GM12878 (cell line): ENCODE measurements at regions not wholly inside any gene's neighbourhood (a gene's known extent, or its start where the extent isn't known, plus 50 kb on each side); places are given as distances from the start of the nearest gene placed in this dataset.

Experiments
- ATAC-seq: fragments of 200-7000 bp; cut with Tn5 transposase; 3 replicates; pipeline ENCODE4 v1.9.1; 2020; ENCODE audit warnings: mild to moderate bottlenecking, moderate library complexity
- BruUV-seq: library from RNA; stranded (reverse); fragments of 400-500 nt; replicated peaks from 2 replicates; lab custom pipeline; 2021; lab: Mats Ljungman, UMichigan
- CTCF ChIA-PET: fragments of 300-600 bp; sonication (Branson Sonifier 250); formaldehyde crosslinking; extraction: SDS; loops from one replicate; lab custom pipeline; 2021; ENCODE audit warnings: inconsistent platforms; lab: Yijun Ruan, JAX
- POLR2A ChIA-PET: fragments of 350-600 bp; formaldehyde crosslinking; extraction: SDS; loops from one replicate; lab custom pipeline; 2021; ENCODE audit warnings: inconsistent platforms; lab: Charles Lee
- RAD21 ChIA-PET: fragments of 300-600 bp; sonication (Branson Sonifier 250); formaldehyde crosslinking; loops from one replicate; lab custom pipeline; 2023; ENCODE audit warnings: antibody characterized with exemption; ENCODE audit not compliant: unreplicated experiment; lab: Charles Lee
- SMC1A ChIA-PET: fragments of 300-600 bp; sonication (Branson Sonifier 250); formaldehyde crosslinking; loops from one replicate; lab custom pipeline; 2023; ENCODE audit not compliant: unreplicated experiment, uncharacterized antibody; lab: Charles Lee
- DNase-seq: peaks from one replicate; pipeline ENCODE4 v3.0.0-alpha.2; 2011; ENCODE audit warnings: low read depth, low spot score
- FAIRE-seq: peaks from 3 replicates; lab custom pipeline; 2011; peaks lifted over from hg19 to GRCh38; lab: Jason Lieb, UNC
- H2AFZ ChIP-seq: 2 replicates; pipeline ENCODE4 v1.6.0; 2011; ENCODE audit warnings: low read depth, low read length, control low read depth; ENCODE audit not compliant: control insufficient read depth
- H3K27ac ChIP-seq: 2 replicates; pipeline ENCODE4 v1.5.1; 2011; ENCODE audit warnings: control low read depth; ENCODE audit not compliant: control insufficient read depth, insufficient read depth
- H3K27me3 ChIP-seq, 2 experiments: replicated peaks in 1 of 2; 2 replicates each; pipeline versions ENCODE4 v1.6.0 to v1.6.1; 2011; ENCODE audit warnings: low read length in 1 of 2; ENCODE audit not compliant: control insufficient read depth in 2 of 2, insufficient read depth in 2 of 2
- H3K36me3 ChIP-seq, 2 experiments: 2 replicates each; pipeline ENCODE4 v1.5.1; 2011; ENCODE audit warnings: low read length in 1 of 2; ENCODE audit not compliant: control insufficient read depth in 2 of 2, insufficient read depth in 2 of 2
- H3K4me1 ChIP-seq: 2 replicates; pipeline ENCODE4 v1.6.1; 2011; ENCODE audit warnings: mild to moderate bottlenecking, low read length, moderate library complexity, mixed read lengths; ENCODE audit not compliant: control insufficient read depth, insufficient read depth
- H3K4me2 ChIP-seq: 2 replicates; pipeline ENCODE4 v1.6.0; 2011; ENCODE audit warnings: control low read depth; ENCODE audit not compliant: control insufficient read depth, insufficient read depth
- H3K4me3 ChIP-seq: fragments of 200-600 bp; sonication (generic); 2 replicates; pipeline ENCODE4 v1.5.1; 2016
- H3K79me2 ChIP-seq: 2 replicates; pipeline ENCODE4 v1.6.0; 2011; ENCODE audit warnings: low read length; ENCODE audit not compliant: control insufficient read depth, insufficient read depth
- H3K9ac ChIP-seq: 2 replicates; pipeline ENCODE4 v1.8.0; 2011; ENCODE audit warnings: low read length, control low read depth, mixed read lengths; ENCODE audit not compliant: control insufficient read depth, insufficient read depth
- H3K9me3 ChIP-seq: replicated peaks from 3 replicates; pipeline ENCODE4 v1.5.1; 2011; ENCODE audit warnings: mild to moderate bottlenecking, low read length; ENCODE audit not compliant: control insufficient read depth, insufficient read depth
- H4K20me1 ChIP-seq: 2 replicates; pipeline ENCODE4 v1.6.0; 2011; ENCODE audit not compliant: control insufficient read depth, insufficient read depth
- FOXK2 ChIP-seq: fragments of 450-650 bp; IDR thresholded peaks from 2 replicates; pipeline ENCODE4 v1.6.1; 2017; ENCODE audit warnings: mild to moderate bottlenecking, moderate library complexity
- GATAD2B ChIP-seq: fragments of 450-650 bp; conservative IDR thresholded peaks from 2 replicates; pipeline ENCODE4 v1.6.1; 2017; ENCODE audit warnings: low read depth, mild to moderate bottlenecking, moderate library complexity
- IKZF1 ChIP-seq: fragments of 450-650 bp; conservative IDR thresholded peaks from 2 replicates; pipeline ENCODE4 v1.6.1; 2017; ENCODE audit warnings: antibody characterized with exemption, mild to moderate bottlenecking
- IKZF2 ChIP-seq, 2 experiments: fragments of 450-650 bp; IDR thresholded peaks; 2 replicates each; pipeline ENCODE4 v1.6.1; 2017; ENCODE audit warnings: mild to moderate bottlenecking in 2 of 2, moderate library complexity in 2 of 2
- MEF2B ChIP-seq: fragments of 450-650 bp; IDR thresholded peaks from 2 replicates; pipeline ENCODE4 v1.6.1; 2018; ENCODE audit warnings: mild to moderate bottlenecking, moderate library complexity; ENCODE audit not compliant: partially characterized antibody, poor library complexity, severe bottlenecking
- NFXL1 ChIP-seq: fragments of 450-650 bp; IDR thresholded peaks from 2 replicates; pipeline ENCODE4 v1.6.1; 2017; ENCODE audit warnings: antibody characterized with exemption, mild to moderate bottlenecking, borderline replicate concordance
- SIX5 ChIP-seq: IDR thresholded peaks from 2 replicates; pipeline ENCODE4 v1.6.1; 2011; ENCODE audit warnings: mild to moderate bottlenecking, low read depth, low read length, moderate library complexity; ENCODE audit not compliant: severe bottlenecking
- TCF3 ChIP-seq: IDR thresholded peaks from 2 replicates; pipeline ENCODE4 v1.6.1; 2012; ENCODE audit warnings: low read depth, mild to moderate bottlenecking, low read length, borderline replicate concordance; ENCODE audit not compliant: insufficient read depth
- WRNIP1 ChIP-seq: IDR thresholded peaks from 2 replicates; pipeline ENCODE4 v1.6.1; 2011; ENCODE audit warnings: low read depth, low read length, improper control_type of control experiment, borderline replicate concordance
- ZNF622 ChIP-seq: fragments of 450-650 bp; IDR thresholded peaks from 2 replicates; pipeline ENCODE4 v1.6.1; 2017; ENCODE audit warnings: mild to moderate bottlenecking, inconsistent platforms
- WGBS: methylation state at CpG from one replicate; pipeline ENCODE4 v1.1.6; 2016; ENCODE audit warnings: low lambda C conversion rate; ENCODE audit not compliant: insufficient replicate concordance, insufficient coverage; ENCODE audit errors: missing lambda C conversion rate; 5-methylcytosine and 5-hydroxymethylcytosine counted together
- in situ Hi-C: fragments of 300-500 bp; cut with MboI; formaldehyde crosslinking; loops from 9 replicates; pipeline ENCODE4 v1.14.3; 2018; ENCODE audit warnings: mixed read lengths
- intact Hi-C: fragments of 100-400 bp; cut with micrococcal nuclease; formaldehyde crosslinking; loops from one replicate; pipeline ENCODE4 v1.14.2; 2022; ENCODE audit not compliant: unreplicated experiment
- TF ChIP-seq, protein P1 (sequence below): IDR thresholded peaks from 2 replicates; pipeline ENCODE4 v1.6.1; 2011; ENCODE audit warnings: low read depth, low read length, improper control_type of control experiment, borderline replicate concordance
- TF ChIP-seq, protein P2 (sequence below): fragments of 450-650 bp; IDR thresholded peaks from 2 replicates; pipeline ENCODE4 v1.6.1; 2016; ENCODE audit warnings: mild to moderate bottlenecking

DNA sequence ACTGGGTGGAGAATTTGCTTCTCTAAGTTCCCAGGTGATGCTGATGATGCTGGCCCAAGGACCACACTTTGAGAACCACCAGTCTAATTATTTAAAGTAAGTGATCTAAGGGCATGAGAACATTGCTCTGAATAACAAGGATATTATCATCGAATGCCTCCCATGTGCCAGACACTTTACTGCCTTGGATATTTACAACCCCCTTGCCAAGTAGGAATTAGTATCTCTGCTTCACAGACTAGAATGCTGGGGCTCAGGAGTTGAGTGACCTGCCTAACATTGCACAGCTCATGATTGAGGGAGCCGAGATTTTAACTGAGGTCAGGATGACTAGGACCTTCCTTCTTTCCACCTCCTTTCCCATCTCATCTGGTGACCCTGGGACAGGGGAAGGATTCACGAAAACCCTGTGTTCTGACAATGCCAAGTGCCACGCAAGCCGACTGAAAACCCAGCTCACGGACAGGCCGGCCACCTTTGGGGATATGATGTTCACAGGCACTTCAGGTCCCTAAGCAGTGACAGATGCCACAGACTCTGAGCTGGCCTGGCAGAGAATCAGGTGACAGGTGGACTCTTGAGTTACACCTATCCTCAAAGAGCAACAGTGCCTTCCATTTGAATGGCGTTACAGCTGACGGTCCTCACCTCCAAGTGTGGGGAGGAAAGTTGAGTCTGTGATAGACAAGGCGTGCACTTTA lies 230.7 kb downstream of the TOMM20 start:
- Histone ChIP-seq H3K9me3 (no peaks in the 10 kb centered on the region), H4K20me1 (no peaks in the 10 kb centered on the region), H3K4me3 (no peak overlapping the region), H3K4me1 (peaks cover 10% of the 10 kb centered on the region), H3K36me3 (no peaks in the 10 kb centered on the region), H3K79me2 (no peaks in the 10 kb centered on the region), H2AFZ (no peak overlapping the region), H3K27ac (no peak overlapping the region), H3K4me2 (no peak overlapping the region), H3K9ac (no peak overlapping the region), H3K27me3 (no peaks in the 10 kb centered on the region)
- intact Hi-C loops (no loop called here), in situ Hi-C loops (no loop called here)
- FAIRE-seq (no peak), ATAC-seq (no peak), DNase-seq (no peak)
- POLR2A ChIA-PET = no interaction called here
- CTCF ChIA-PET = interaction anchor here (1.3 kb wide), 1 partner anchor 12 kb away, joined by 3 read pairs; no protein-coding TSS in a partner anchor
- TF ChIP-seq GATAD2B (no peak), FOXK2 (no peak), MEF2B (no peak), TCF3 (no peak), NFXL1 (no peak), IKZF2 (IDR thresholded peaks at IDR 0.05) (no peak), WRNIP1 (no peak), SIX5 (no peak), ZNF622 (no peak), IKZF1 (no peak)
- TF ChIP-seq, protein P1, sequence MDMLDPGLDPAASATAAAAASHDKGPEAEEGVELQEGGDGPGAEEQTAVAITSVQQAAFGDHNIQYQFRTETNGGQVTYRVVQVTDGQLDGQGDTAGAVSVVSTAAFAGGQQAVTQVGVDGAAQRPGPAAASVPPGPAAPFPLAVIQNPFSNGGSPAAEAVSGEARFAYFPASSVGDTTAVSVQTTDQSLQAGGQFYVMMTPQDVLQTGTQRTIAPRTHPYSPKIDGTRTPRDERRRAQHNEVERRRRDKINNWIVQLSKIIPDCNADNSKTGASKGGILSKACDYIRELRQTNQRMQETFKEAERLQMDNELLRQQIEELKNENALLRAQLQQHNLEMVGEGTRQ = no peak
- TF ChIP-seq, protein P2, sequence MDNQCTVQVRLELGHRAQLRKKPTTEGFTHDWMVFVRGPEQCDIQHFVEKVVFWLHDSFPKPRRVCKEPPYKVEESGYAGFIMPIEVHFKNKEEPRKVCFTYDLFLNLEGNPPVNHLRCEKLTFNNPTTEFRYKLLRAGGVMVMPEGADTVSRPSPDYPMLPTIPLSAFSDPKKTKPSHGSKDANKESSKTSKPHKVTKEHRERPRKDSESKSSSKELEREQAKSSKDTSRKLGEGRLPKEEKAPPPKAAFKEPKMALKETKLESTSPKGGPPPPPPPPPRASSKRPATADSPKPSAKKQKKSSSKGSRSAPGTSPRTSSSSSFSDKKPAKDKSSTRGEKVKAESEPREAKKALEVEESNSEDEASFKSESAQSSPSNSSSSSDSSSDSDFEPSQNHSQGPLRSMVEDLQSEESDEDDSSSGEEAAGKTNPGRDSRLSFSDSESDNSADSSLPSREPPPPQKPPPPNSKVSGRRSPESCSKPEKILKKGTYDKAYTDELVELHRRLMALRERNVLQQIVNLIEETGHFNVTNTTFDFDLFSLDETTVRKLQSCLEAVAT = no peak
- WGBS = 68% methylated on average over 10 of the region's 10 CpGs
- RAD21 ChIA-PET = no interaction called here
- SMC1A ChIA-PET = no interaction called here
- no TSS peak for BruUV-seq
